Hepatocyte (in vitro differentiated cells): ENCODE measurements at regions not wholly inside any gene's neighbourhood (a gene's known extent, or its start where the extent isn't known, plus 50 kb on each side); places are given as distances from the start of the nearest gene placed in this dataset.

Experiments used
- DNase-seq: peaks from one replicate; pipeline ENCODE4 v3.0.0-alpha.2; 2016; ENCODE audit warnings: low spot score
- H2AFZ ChIP-seq: fragments of 200-600 bp; sonication (generic); 2 replicates; pipeline ENCODE4 v1.6.0; 2016; ENCODE audit warnings: antibody characterized with exemption, mild to moderate bottlenecking
- H3K27ac ChIP-seq: fragments of 200-600 bp; sonication (generic); 2 replicates; pipeline ENCODE4 v1.5.1; 2016; ENCODE audit warnings: mild to moderate bottlenecking
- H3K27me3 ChIP-seq: fragments of 200-600 bp; sonication (generic); 2 replicates; pipeline ENCODE4 v1.6.1; 2016
- H3K36me3 ChIP-seq: fragments of 200-600 bp; sonication (generic); replicated peaks from 2 replicates; pipeline ENCODE4 v1.5.1; 2016; ENCODE audit warnings: low read depth; ENCODE audit not compliant: insufficient read depth
- H3K4me1 ChIP-seq: fragments of 200-600 bp; sonication (generic); 2 replicates; pipeline ENCODE4 v1.5.1; 2016; ENCODE audit warnings: mild to moderate bottlenecking, moderate library complexity; ENCODE audit not compliant: insufficient read depth
- H3K4me2 ChIP-seq: fragments of 200-600 bp; sonication (generic); 2 replicates; pipeline ENCODE4 v1.6.0; 2016
- H3K4me3 ChIP-seq: fragments of 200-600 bp; sonication (generic); 2 replicates; pipeline ENCODE4 v1.5.1; 2016; ENCODE audit warnings: mild to moderate bottlenecking
- H3K79me2 ChIP-seq: fragments of 200-600 bp; sonication (generic); 2 replicates; pipeline ENCODE4 v1.6.0; 2017; ENCODE audit warnings: mild to moderate bottlenecking
- H3K9me2 ChIP-seq: fragments of 200-600 bp; sonication (generic); replicated peaks from 2 replicates; pipeline ENCODE4 v1.6.0; 2017; ENCODE audit warnings: mild to moderate bottlenecking; ENCODE audit not compliant: insufficient read depth
- H3K9me3 ChIP-seq: fragments of 200-600 bp; sonication (generic); 2 replicates; pipeline ENCODE4 v1.5.1; 2016; ENCODE audit warnings: low read depth, mild to moderate bottlenecking
- H4K20me1 ChIP-seq: fragments of 200-600 bp; sonication (generic); 2 replicates; pipeline ENCODE4 v1.6.0; 2016; ENCODE audit warnings: mild to moderate bottlenecking; ENCODE audit not compliant: insufficient read depth, poor library complexity, severe bottlenecking
- CTCF ChIP-seq: fragments of 200-600 bp; sonication (generic); IDR thresholded peaks from 2 replicates; pipeline ENCODE4 v1.5.1; 2016; ENCODE audit warnings: antibody characterized with exemption, mild to moderate bottlenecking; ENCODE audit not compliant: poor library complexity
- EZH2 ChIP-seq: fragments of 200-600 bp; sonication (generic); IDR thresholded peaks from 2 replicates; pipeline ENCODE4 v1.6.1; 2016; ENCODE audit warnings: antibody characterized with exemption, mild to moderate bottlenecking, borderline replicate concordance
- EZH2phosphoT487 ChIP-seq: fragments of 200-600 bp; sonication (generic); IDR thresholded peaks from one replicate; pipeline ENCODE4 v1.6.1; 2018; ENCODE audit warnings: antibody characterized with exemption, mild to moderate bottlenecking, low read depth, moderate library complexity; ENCODE audit not compliant: unreplicated experiment, severe bottlenecking
- WGBS: methylation state at CpG from one replicate; pipeline ENCODE4 v1.1.6; 2016; ENCODE audit warnings: low lambda C conversion rate; ENCODE audit errors: missing lambda C conversion rate; 5-methylcytosine and 5-hydroxymethylcytosine counted together

GRCh38 chr4:22874334-22874912, 181.7 kb downstream of the GBA3 start:
- Histone ChIP-seq H4K20me1 (no peaks in the 10 kb centered on the region), H3K4me2 (no peak overlapping the region), H3K36me3 (no peaks in the 10 kb centered on the region), H3K79me2 (no peaks in the 10 kb centered on the region), H3K9me2 (no peaks in the 10 kb centered on the region), H3K4me1 (no peaks in the 10 kb centered on the region), H3K27ac (no peak overlapping the region), H3K9me3 (no peaks in the 10 kb centered on the region), H2AFZ (no peak overlapping the region), H3K4me3 (no peak overlapping the region), H3K27me3 (no peaks in the 10 kb centered on the region)
- TF ChIP-seq CTCF (no peak), EZH2 (no peak), EZH2phosphoT487 (no peak)
- DNase-seq = no peak
- 83% methylated on average over 4 of the region's 4 CpGs for WGBS

- no peak overlapping the region for H3K27ac ChIP-seq
- H3K36me3 ChIP-seq = no peaks in the 10 kb centered on the region
- no peaks in the 10 kb centered on the region for H3K9me3 ChIP-seq
- no peak overlapping the region for H3K4me2 ChIP-seq
- no peak overlapping the region for H3K4me3 ChIP-seq
- H3K27me3 ChIP-seq = no peaks in the 10 kb centered on the region
- no peaks in the 10 kb centered on the region for H3K9me2 ChIP-seq
- DNase-seq = no peak
- H3K79me2 ChIP-seq = no peaks in the 10 kb centered on the region
- WGBS = 69% methylated on average over 3 of the region's 3 CpGs
- H4K20me1 ChIP-seq = no peaks in the 10 kb centered on the region
- no peak for TF ChIP-seq CTCF
- no peak for TF ChIP-seq EZH2phosphoT487
- no peak for TF ChIP-seq EZH2
- H3K4me1 ChIP-seq = no peaks in the 10 kb centered on the region
- no peak overlapping the region for H2AFZ ChIP-seq
These were observed 181.2 kb downstream of the GBA3 start for GRCh38 chr4:22873899-22874298.

- 84% methylated on average over 7 of the region's 7 CpGs for WGBS
- H3K27me3 ChIP-seq = no peaks in the 10 kb centered on the region
- TF ChIP-seq EZH2 (no peak), EZH2phosphoT487 (no peak), CTCF (no peak)
- H3K4me3 ChIP-seq = no peak overlapping the region
- H3K4me1 ChIP-seq = no peaks in the 10 kb centered on the region
- H2AFZ ChIP-seq = no peak overlapping the region
- no peak for DNase-seq
- no peaks in the 10 kb centered on the region for H3K36me3 ChIP-seq
- no peaks in the 10 kb centered on the region for H4K20me1 ChIP-seq
- no peaks in the 10 kb centered on the region for H3K9me2 ChIP-seq
- H3K4me2 ChIP-seq = no peak overlapping the region
- no peaks in the 10 kb centered on the region for H3K79me2 ChIP-seq
- no peaks in the 10 kb centered on the region for H3K9me3 ChIP-seq
- no peak overlapping the region for H3K27ac ChIP-seq
These were observed 178.2 kb downstream of the GBA3 start for GRCh38 chr4:22870847-22871449.
